WTC11 (cell line): ENCODE measurements at regions not wholly inside any gene's neighbourhood (a gene's known extent, or its start where the extent isn't known, plus 50 kb on each side); places are given as distances from the start of the nearest gene placed in this dataset.

Experiments
- CREB1 ChIP-seq: sonication (generic); formaldehyde crosslinking; IDR thresholded peaks from 2 replicates; pipeline ENCODE4 v1.8.0; 2023; ENCODE audit warnings: mild to moderate bottlenecking, missing genetic modification reagents
- CREM ChIP-seq: sonication (generic); formaldehyde crosslinking; IDR thresholded peaks from 2 replicates; pipeline ENCODE4 v1.8.1; 2022; ENCODE audit warnings: mild to moderate bottlenecking, missing genetic modification reagents, moderate library complexity
- CTCF ChIP-seq: fragments of 200-600 bp; IDR thresholded peaks from 2 replicates; pipeline ENCODE4 v1.8.0; 2022; ENCODE audit warnings: antibody characterized with exemption
- NFE2L1 ChIP-seq: sonication (generic); formaldehyde crosslinking; IDR thresholded peaks from 2 replicates; pipeline ENCODE4 v1.8.1; 2023; ENCODE audit warnings: missing genetic modification reagents
- TCF7 ChIP-seq: sonication (generic); formaldehyde crosslinking; IDR thresholded peaks from 2 replicates; pipeline ENCODE4 v1.8.0; 2022; ENCODE audit warnings: mild to moderate bottlenecking, low read depth, missing genetic modification reagents, moderate library complexity
- TF ChIP-seq, protein P1 (sequence below): sonication (generic); formaldehyde crosslinking; IDR thresholded peaks from 2 replicates; pipeline ENCODE4 v1.8.0; 2022; ENCODE audit warnings: mild to moderate bottlenecking, missing genetic modification reagents

- no peak for TF ChIP-seq CREM (CRISPR knock-in tag)
- TF ChIP-seq TCF7 (CRISPR knock-in tag), result no peak
- TF ChIP-seq CTCF, result no peak
- TF ChIP-seq NFE2L1 (CRISPR knock-in tag), result no peak
- TF ChIP-seq CREB1 (CRISPR knock-in tag), result no peak
- TF ChIP-seq, protein P1, sequence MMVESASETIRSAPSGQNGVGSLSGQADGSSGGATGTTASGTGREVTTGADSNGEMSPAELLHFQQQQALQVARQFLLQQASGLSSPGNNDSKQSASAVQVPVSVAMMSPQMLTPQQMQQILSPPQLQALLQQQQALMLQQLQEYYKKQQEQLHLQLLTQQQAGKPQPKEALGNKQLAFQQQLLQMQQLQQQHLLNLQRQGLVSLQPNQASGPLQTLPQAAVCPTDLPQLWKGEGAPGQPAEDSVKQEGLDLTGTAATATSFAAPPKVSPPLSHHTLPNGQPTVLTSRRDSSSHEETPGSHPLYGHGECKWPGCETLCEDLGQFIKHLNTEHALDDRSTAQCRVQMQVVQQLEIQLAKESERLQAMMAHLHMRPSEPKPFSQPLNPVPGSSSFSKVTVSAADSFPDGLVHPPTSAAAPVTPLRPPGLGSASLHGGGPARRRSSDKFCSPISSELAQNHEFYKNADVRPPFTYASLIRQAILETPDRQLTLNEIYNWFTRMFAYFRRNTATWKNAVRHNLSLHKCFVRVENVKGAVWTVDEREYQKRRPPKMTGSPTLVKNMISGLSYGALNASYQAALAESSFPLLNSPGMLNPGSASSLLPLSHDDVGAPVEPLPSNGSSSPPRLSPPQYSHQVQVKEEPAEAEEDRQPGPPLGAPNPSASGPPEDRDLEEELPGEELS (CRISPR knock-in tag), result no peak
These were observed 163.4 kb upstream of the NLGN4Y start for GRCh38 chrY:14360748-14361500.
